ENCODE measurements at regions not wholly inside any gene's neighbourhood (a gene's known extent, or its start where the extent isn't known, plus 50 kb on each side); places are given as distances from the start of the nearest gene placed in this dataset.

DNA sequence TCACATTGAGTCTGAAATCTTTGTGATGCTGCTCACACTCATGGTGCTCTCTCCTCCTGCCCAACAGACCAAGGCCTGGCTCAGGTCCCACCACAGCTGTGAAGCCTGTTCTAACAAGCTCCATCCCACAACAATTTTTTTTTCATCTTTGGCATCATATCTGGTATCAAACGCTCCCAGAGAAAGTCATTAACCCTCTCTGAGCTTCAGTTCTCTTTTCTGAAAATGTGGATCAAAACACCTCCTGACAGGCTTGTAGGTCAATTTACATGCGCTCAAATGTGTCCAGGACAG is 224.4 kb downstream of the LACC1 start:
- 83% methylated on average over 2 of the region's 2 CpGs for WGBS (ENCODE audit: low lambda C conversion rate)
- Histone ChIP-seq H3K79me2 (ENCODE audit: insufficient read depth, low read length) (no peaks in the 10 kb centered on the region), H3K4me2 (ENCODE audit: low read depth, low read length) (no peak overlapping the region), H3K4me3 (replicated peaks in 1 of 3; ENCODE audit: insufficient read depth in 1 of 3, low read depth in 2 of 3, low read length in 3 of 3) (no peak overlapping the region), H3K4me1 (ENCODE audit: insufficient read depth, low read length) (peaks cover 34% of the 10 kb centered on the region), H2AFZ (ENCODE audit: low read length) (no peak overlapping the region), H3K9me3 (ENCODE audit: low read length) (peaks cover 4% of the 10 kb centered on the region; the same call in 1 of the 2 replicates), H3K27me3 (ENCODE audit: control insufficient read depth in 1 of 2, insufficient read depth in 2 of 2, low read length in 2 of 2) (no peaks in the 10 kb centered on the region), H4K20me1 (ENCODE audit: insufficient read depth, low read length) (no peaks in the 10 kb centered on the region), H3K36me3 (replicated peaks in 1 of 2; ENCODE audit: control insufficient read depth in 1 of 2, insufficient read depth in 2 of 2, low read length in 2 of 2) (no peaks in the 10 kb centered on the region), H3K9ac (ENCODE audit: insufficient read depth, low read depth, low read length) (no peak overlapping the region), H3K27ac (ENCODE audit: extremely low read length, insufficient read depth, low read length) (no peak overlapping the region)
- intact Hi-C loops (cut with micrococcal nuclease; ENCODE audit: unreplicated experiment) (no loop called here), in situ Hi-C loops (cut with HindIII; ENCODE audit: extremely low pct_ligation_motif_present, low pct_unique_long_range_greater_than_20kb) (no loop called here)
- ATAC-seq = no peak
- no peak for DNase-seq (ENCODE audit: low spot score)
- BruUV-seq (replicated peaks) = no TSS peak
- no peak for FAIRE-seq
- TF ChIP-seq HOXA9 (CRISPR knock-in tag; IDR thresholded peaks at IDR 0.05; ENCODE audit: borderline replicate concordance) (no peak), ZNF780A (CRISPR knock-in tag; IDR thresholded peaks at IDR 0.05) (no peak), THYN1 (CRISPR knock-in tag; IDR thresholded peaks at IDR 0.05; ENCODE audit: borderline replicate concordance, low read depth) (no peak), KDM2A (CRISPR knock-in tag; IDR thresholded peaks at IDR 0.05; ENCODE audit: borderline replicate concordance, low read depth) (no peak), ZNF331 (CRISPR knock-in tag; IDR thresholded peaks at IDR 0.05) (no peak), ZNF564 (CRISPR knock-in tag; IDR thresholded peaks at IDR 0.05) (no peak), RAD21 (CRISPR knock-in tag; IDR thresholded peaks at IDR 0.05) (no peak), ZNF234 (CRISPR knock-in tag; conservative IDR thresholded peaks at IDR 0.05) (no peak), ZFY (CRISPR knock-in tag; IDR thresholded peaks at IDR 0.05) (no peak), ZSCAN9 (CRISPR knock-in tag; IDR thresholded peaks at IDR 0.05; ENCODE audit: borderline replicate concordance) (no peak), ZNF451 (CRISPR knock-in tag; IDR thresholded peaks at IDR 0.05) (no peak), POLR2AphosphoS5 (IDR thresholded peaks at IDR 0.05; ENCODE audit: low read depth, low read length) (no peak)
- TF ChIP-seq, protein P1, sequence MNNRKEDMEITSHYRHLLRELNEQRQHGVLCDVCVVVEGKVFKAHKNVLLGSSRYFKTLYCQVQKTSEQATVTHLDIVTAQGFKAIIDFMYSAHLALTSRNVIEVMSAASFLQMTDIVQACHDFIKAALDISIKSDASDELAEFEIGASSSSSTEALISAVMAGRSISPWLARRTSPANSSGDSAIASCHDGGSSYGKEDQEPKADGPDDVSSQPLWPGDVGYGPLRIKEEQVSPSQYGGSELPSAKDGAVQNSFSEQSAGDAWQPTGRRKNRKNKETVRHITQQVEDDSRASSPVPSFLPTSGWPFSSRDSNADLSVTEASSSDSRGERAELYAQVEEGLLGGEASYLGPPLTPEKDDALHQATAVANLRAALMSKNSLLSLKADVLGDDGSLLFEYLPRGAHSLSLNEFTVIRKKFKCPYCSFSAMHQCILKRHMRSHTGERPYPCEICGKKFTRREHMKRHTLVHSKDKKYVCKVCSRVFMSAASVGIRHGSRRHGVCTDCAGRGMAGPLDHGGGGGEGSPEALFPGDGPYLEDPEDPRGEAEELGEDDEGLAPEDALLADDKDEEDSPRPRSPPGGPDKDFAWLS (CRISPR knock-in tag; IDR thresholded peaks at IDR 0.05; ENCODE audit: borderline replicate concordance) = no peak
- TF ChIP-seq, protein P2, sequence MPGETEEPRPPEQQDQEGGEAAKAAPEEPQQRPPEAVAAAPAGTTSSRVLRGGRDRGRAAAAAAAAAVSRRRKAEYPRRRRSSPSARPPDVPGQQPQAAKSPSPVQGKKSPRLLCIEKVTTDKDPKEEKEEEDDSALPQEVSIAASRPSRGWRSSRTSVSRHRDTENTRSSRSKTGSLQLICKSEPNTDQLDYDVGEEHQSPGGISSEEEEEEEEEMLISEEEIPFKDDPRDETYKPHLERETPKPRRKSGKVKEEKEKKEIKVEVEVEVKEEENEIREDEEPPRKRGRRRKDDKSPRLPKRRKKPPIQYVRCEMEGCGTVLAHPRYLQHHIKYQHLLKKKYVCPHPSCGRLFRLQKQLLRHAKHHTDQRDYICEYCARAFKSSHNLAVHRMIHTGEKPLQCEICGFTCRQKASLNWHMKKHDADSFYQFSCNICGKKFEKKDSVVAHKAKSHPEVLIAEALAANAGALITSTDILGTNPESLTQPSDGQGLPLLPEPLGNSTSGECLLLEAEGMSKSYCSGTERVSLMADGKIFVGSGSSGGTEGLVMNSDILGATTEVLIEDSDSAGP (CRISPR knock-in tag; IDR thresholded peaks at IDR 0.05; ENCODE audit: borderline replicate concordance) = no peak
- TF ChIP-seq, protein P3, sequence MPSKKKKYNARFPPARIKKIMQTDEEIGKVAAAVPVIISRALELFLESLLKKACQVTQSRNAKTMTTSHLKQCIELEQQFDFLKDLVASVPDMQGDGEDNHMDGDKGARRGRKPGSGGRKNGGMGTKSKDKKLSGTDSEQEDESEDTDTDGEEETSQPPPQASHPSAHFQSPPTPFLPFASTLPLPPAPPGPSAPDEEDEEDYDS (CRISPR knock-in tag; IDR thresholded peaks at IDR 0.05) = no peak
- CTCF ChIA-PET (ENCODE audit: low intra/inter-chr PET ratio, low total read pairs) = no interaction called here
- POLR2A ChIA-PET = no interaction called here
